GM23338 (cell line): ENCODE measurements at regions not wholly inside any gene's neighbourhood (a gene's known extent, or its start where the extent isn't known, plus 50 kb on each side); places are given as distances from the start of the nearest gene placed in this dataset.

ENCODE experiments used
- ATAC-seq: fragments of 200-7000 bp; cut with Tn5 transposase; 3 replicates; pipeline ENCODE4 v1.9.1; 2020
- DNase-seq: peaks from one replicate; pipeline ENCODE4 v3.0.0-alpha.2; 2015; ENCODE audit warnings: low spot score
- H2AFZ ChIP-seq: fragments of 200-600 bp; sonication (generic); 2 replicates; pipeline ENCODE4 v1.8.0; 2016; ENCODE audit warnings: antibody characterized with exemption, mild to moderate bottlenecking, moderate library complexity
- H3F3A ChIP-seq: fragments of 200-600 bp; sonication (generic); replicated peaks from 2 replicates; pipeline ENCODE4 v1.8.0; 2017; ENCODE audit warnings: antibody characterized with exemption, mixed run types, low read depth
- H3K27ac ChIP-seq: fragments of 200-600 bp; sonication (generic); 2 replicates; pipeline ENCODE4 v1.6.1; 2016; ENCODE audit warnings: low read depth
- H3K27me3 ChIP-seq: fragments of 200-600 bp; sonication (generic); 2 replicates; pipeline ENCODE4 v1.8.0; 2016; ENCODE audit warnings: mild to moderate bottlenecking, mixed run types, moderate library complexity; ENCODE audit not compliant: insufficient read depth
- H3K36me3 ChIP-seq: fragments of 200-600 bp; sonication (generic); 2 replicates; pipeline ENCODE4 v1.8.0; 2016; ENCODE audit warnings: mild to moderate bottlenecking; ENCODE audit not compliant: insufficient read depth
- H3K4me1 ChIP-seq: fragments of 200-600 bp; sonication (generic); 2 replicates; pipeline ENCODE4 v1.8.0; 2016; ENCODE audit warnings: mild to moderate bottlenecking, moderate library complexity; ENCODE audit not compliant: insufficient read depth
- H3K4me2 ChIP-seq: fragments of 200-600 bp; sonication (generic); 2 replicates; pipeline ENCODE4 v1.7.1; 2017; ENCODE audit warnings: mixed run types
- H3K4me3 ChIP-seq: fragments of 200-600 bp; sonication (generic); 2 replicates; pipeline ENCODE4 v1.6.1; 2016; ENCODE audit warnings: mixed run types
- H3K79me2 ChIP-seq: fragments of 200-600 bp; sonication (generic); replicated peaks from 2 replicates; pipeline ENCODE4 v1.8.0; 2017; ENCODE audit warnings: mild to moderate bottlenecking; ENCODE audit not compliant: insufficient read depth
- H3K9me2 ChIP-seq: fragments of 200-600 bp; sonication (generic); 2 replicates; pipeline ENCODE4 v1.8.0; 2017; ENCODE audit not compliant: insufficient read depth
- H4K20me1 ChIP-seq: fragments of 200-600 bp; sonication (generic); replicated peaks from 2 replicates; pipeline ENCODE4 v1.8.0; 2017; ENCODE audit warnings: mild to moderate bottlenecking; ENCODE audit not compliant: insufficient read depth
- H3K27ac Mint-ChIP-seq: 2 replicates; pipeline ENCODE4 v1.8.0; 2020; ENCODE audit warnings: inconsistent platforms, mild to moderate bottlenecking, moderate library complexity, mixed read lengths
- H3K27me3 Mint-ChIP-seq: 3 replicates; pipeline ENCODE4 v1.8.0; 2022; ENCODE audit warnings: low read depth, mild to moderate bottlenecking, moderate library complexity, mixed read lengths, inconsistent platforms; ENCODE audit not compliant: insufficient read depth, poor library complexity
- H3K36me3 Mint-ChIP-seq: 3 replicates; pipeline ENCODE4 v1.8.0; 2021; ENCODE audit warnings: low read depth, mild to moderate bottlenecking, inconsistent platforms, moderate library complexity, mixed read lengths
- H3K4me1 Mint-ChIP-seq: 3 replicates; pipeline ENCODE4 v1.8.0; 2020; ENCODE audit warnings: mild to moderate bottlenecking, inconsistent platforms, mixed read lengths
- H3K4me3 Mint-ChIP-seq: 3 replicates; pipeline ENCODE4 v1.8.0; 2021; ENCODE audit warnings: moderate library complexity, mild to moderate bottlenecking, inconsistent platforms, mixed read lengths
- H3K9me3 Mint-ChIP-seq: 3 replicates; pipeline ENCODE4 v1.8.0; 2020; ENCODE audit warnings: moderate library complexity, mild to moderate bottlenecking, inconsistent platforms, mixed read lengths
- CREB1 ChIP-seq: fragments of 250-450 bp; sonication (Bioruptor Pico); IDR thresholded peaks from 2 replicates; pipeline ENCODE4 v1.5.0; 2020; ENCODE audit warnings: low read depth, mild to moderate bottlenecking, moderate library complexity
- CTCF ChIP-seq, 2 experiments: fragments of 200-600 bp in 1 of 2; sonication (generic) in 1 of 2; conservative IDR thresholded peaks; 2 replicates each; pipeline versions ENCODE4 v1.5.1 to v1.6.1; 2016 to 2017; ENCODE audit warnings: antibody characterized with exemption in 2 of 2, low read depth in 2 of 2, mild to moderate bottlenecking in 2 of 2, moderate library complexity in 1 of 2
- EZH2 ChIP-seq: fragments of 200-600 bp; sonication (generic); IDR thresholded peaks from one replicate; pipeline ENCODE4 v1.8.0; 2017; ENCODE audit warnings: antibody characterized with exemption, mild to moderate bottlenecking, low read depth; ENCODE audit not compliant: unreplicated experiment
- NANOG ChIP-seq: IDR thresholded peaks from 2 replicates; pipeline ENCODE4 v1.6.1; 2016; ENCODE audit warnings: antibody characterized with exemption, borderline replicate concordance
- POLR2AphosphoS5 ChIP-seq: IDR thresholded peaks from 2 replicates; pipeline ENCODE4 v1.6.1; 2016; ENCODE audit warnings: antibody characterized with exemption, low read depth
- STAT1 ChIP-seq: IDR thresholded peaks from one replicate; pipeline ENCODE4 v1.6.1; 2016; ENCODE audit warnings: antibody characterized with exemption; ENCODE audit not compliant: unreplicated experiment
- ZNF114 ChIP-seq: fragments of 250-450 bp; sonication (Bioruptor Pico); IDR thresholded peaks from 2 replicates; pipeline ENCODE4 v1.5.0; 2020; ENCODE audit warnings: mild to moderate bottlenecking, moderate library complexity
- ZNF462 ChIP-seq: fragments of 250-450 bp; sonication (Bioruptor Pico); IDR thresholded peaks from 2 replicates; pipeline ENCODE4 v1.5.0; 2020; ENCODE audit warnings: mild to moderate bottlenecking, moderate library complexity
- TF ChIP-seq, protein P1 (sequence below): IDR thresholded peaks from 2 replicates; pipeline ENCODE4 v1.6.1; 2016; ENCODE audit warnings: antibody characterized with exemption

DNA sequence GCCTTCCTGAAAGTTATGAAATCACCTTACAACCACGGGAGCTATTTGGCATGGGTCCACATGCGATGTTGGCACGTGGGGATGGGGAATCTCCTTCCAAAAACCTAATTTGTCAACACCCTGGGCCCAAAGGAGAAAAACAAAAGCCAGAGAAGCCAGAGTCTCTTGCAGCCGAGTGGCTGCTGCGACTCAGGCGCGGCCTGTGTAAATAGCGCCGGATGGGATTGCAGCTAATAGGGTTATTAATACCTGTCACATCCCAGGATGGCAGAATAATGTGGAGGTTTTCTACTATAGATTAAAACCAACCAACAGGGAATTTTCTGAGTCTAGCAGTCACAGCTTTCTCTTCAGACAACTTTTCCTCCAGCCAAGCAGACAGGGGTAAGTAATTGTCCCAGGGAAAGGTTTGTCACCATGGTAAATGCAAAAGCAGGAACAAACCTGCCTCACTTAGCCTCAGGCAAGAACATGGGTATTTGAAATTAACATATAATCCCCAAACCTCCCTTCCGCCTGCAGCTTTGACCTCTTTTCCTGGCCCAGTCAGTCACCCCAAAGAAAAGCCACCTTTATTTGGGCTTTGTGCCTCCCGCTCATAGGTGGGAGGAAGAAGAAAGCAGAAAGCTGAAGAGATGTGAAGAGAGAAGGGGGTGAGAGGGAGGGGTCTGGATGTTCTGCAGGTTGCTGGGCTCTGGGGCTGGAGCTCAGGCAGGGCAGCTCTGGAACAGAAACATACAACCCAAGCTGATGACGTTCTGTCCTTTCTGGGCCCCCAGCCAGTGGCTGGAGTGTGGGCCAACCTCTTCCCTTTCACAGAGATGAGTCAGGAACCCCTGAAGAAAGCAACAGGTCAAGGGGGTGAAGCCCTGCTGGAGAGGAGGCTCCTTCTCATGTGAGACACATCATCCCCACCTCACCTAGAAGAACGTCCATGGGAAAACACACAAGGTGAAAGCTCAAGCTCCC is 376.5 kb downstream of the NXPE2 start:
- no peak overlapping the region for H3K27ac Mint-ChIP-seq

GRCh38 chr11:115056514-115056913 is 378.2 kb downstream of the NXPE2 start:
- 0 out of 2 replicates have a peak, but pooled peaks cover under 1% of the 10 kb centered on the region for H3K4me1 ChIP-seq
- H3K27ac ChIP-seq, result no peak overlapping the region
- Mint-ChIP-seq H3K27ac (no peak overlapping the region), H3K9me3 (peaks cover 30% of the 10 kb centered on the region), H3K4me1 (peaks cover under 1% of the 10 kb centered on the region; the same call in 1 of the 3 replicates), H3K27me3 (peaks cover 2% of the 10 kb centered on the region), H3K4me3 (no peak overlapping the region), H3K36me3 (peaks cover 15% of the 10 kb centered on the region; the same call in 2 of the 3 replicates)
- DNase-seq, result no peak
- H3F3A ChIP-seq, result no peaks in the 10 kb centered on the region
- H4K20me1 ChIP-seq, result no peaks in the 10 kb centered on the region; the same call in 1 of the 2 replicates
- ATAC-seq, result no peak
- H2AFZ ChIP-seq, result no peak overlapping the region
- no peaks in the 10 kb centered on the region for H3K79me2 ChIP-seq
- H3K36me3 ChIP-seq, result no peaks in the 10 kb centered on the region; the same call in 1 of the 2 replicates
- H3K4me2 ChIP-seq, result no peak overlapping the region
- peaks cover 6% of the 10 kb centered on the region; the same call in 1 of the 2 replicates for H3K9me2 ChIP-seq
- H3K27me3 ChIP-seq, result no peaks in the 10 kb centered on the region
- H3K4me3 ChIP-seq, result no peak overlapping the region
- TF ChIP-seq CREB1 (CRISPR knock-in tag) (no peak), ZNF114 (CRISPR knock-in tag) (no peak), POLR2AphosphoS5 (no peak), CTCF (conservative IDR thresholded peaks at IDR 0.05; ENCODE audit: low read depth in 2 of 2) (no peak), NANOG (no peak), EZH2 (no peak), ZNF462 (CRISPR knock-in tag) (no peak)

More for the DNA sequence above, 376.5 kb downstream of the NXPE2 start:
- no peak for DNase-seq
- Histone ChIP-seq H3K9me2 (peaks cover 6% of the 10 kb centered on the region; the same call in 1 of the 2 replicates), H4K20me1 (no peaks in the 10 kb centered on the region; the same call in 1 of the 2 replicates), H3K4me3 (no peak overlapping the region), H3K27ac (no peak overlapping the region), H3K4me1 (peaks cover 11% of the 10 kb centered on the region), H2AFZ (no peak overlapping the region), H3F3A (no peaks in the 10 kb centered on the region), H3K79me2 (no peaks in the 10 kb centered on the region), H3K4me2 (no peak overlapping the region), H3K27me3 (no peaks in the 10 kb centered on the region), H3K36me3 (no peaks in the 10 kb centered on the region; the same call in 1 of the 2 replicates)
- Mint-ChIP-seq H3K4me1 (peaks cover 14% of the 10 kb centered on the region), H3K27me3 (peaks cover 2% of the 10 kb centered on the region), H3K36me3 (peaks cover 15% of the 10 kb centered on the region; the same call in 2 of the 3 replicates), H3K9me3 (peaks cover 30% of the 10 kb centered on the region), H3K4me3 (no peak overlapping the region)
- TF ChIP-seq, protein P1, sequence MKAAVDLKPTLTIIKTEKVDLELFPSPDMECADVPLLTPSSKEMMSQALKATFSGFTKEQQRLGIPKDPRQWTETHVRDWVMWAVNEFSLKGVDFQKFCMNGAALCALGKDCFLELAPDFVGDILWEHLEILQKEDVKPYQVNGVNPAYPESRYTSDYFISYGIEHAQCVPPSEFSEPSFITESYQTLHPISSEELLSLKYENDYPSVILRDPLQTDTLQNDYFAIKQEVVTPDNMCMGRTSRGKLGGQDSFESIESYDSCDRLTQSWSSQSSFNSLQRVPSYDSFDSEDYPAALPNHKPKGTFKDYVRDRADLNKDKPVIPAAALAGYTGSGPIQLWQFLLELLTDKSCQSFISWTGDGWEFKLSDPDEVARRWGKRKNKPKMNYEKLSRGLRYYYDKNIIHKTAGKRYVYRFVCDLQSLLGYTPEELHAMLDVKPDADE, result no peak
- TF ChIP-seq POLR2AphosphoS5 (no peak), STAT1 (no peak)
- no peak for ATAC-seq
